Vagina (tissue), 2 donors: ENCODE measurements at regions not wholly inside any gene's neighbourhood (a gene's known extent, or its start where the extent isn't known, plus 50 kb on each side); places are given as distances from the start of the nearest gene placed in this dataset.

ENCODE experiments used
- DNase-seq, 2 donors: peaks; one replicate each; pipeline ENCODE4 v3.0.0-alpha.2; 2017; ENCODE audit errors: extremely low spot score in 2 of 2
- H3K27ac ChIP-seq: fragments of 200-600 bp; sonication (generic); one replicate; pipeline ENCODE4 v1.5.1; 2019
- H3K27me3 ChIP-seq: fragments of 200-600 bp; sonication (generic); one replicate; pipeline ENCODE4 v1.5.1; 2019
- H3K36me3 ChIP-seq, 2 donors: fragments of 200-600 bp; sonication (generic); one replicate each; pipeline ENCODE4 v1.5.1; 2017 to 2019
- H3K4me1 ChIP-seq: fragments of 200-600 bp; sonication (generic); one replicate; pipeline ENCODE4 v1.5.1; 2019
- H3K4me3 ChIP-seq, 2 donors: fragments of 200-600 bp; sonication (generic); 1 replicate in 1 of 2; 2 replicates in 1 of 2; pipeline ENCODE4 v1.5.1; 2016 to 2019
- H3K9me3 ChIP-seq: fragments of 200-600 bp; sonication (generic); one replicate; pipeline ENCODE4 v1.5.1; 2019
- POLR2A ChIP-seq, 2 donors: fragments of 450-650 bp; IDR thresholded peaks; one replicate each; pipeline ENCODE4 v1.6.1; 2017; ENCODE audit warnings: antibody characterized with exemption in 2 of 2, mild to moderate bottlenecking in 2 of 2, moderate library complexity in 2 of 2
- POLR2AphosphoS5 ChIP-seq, 2 donors: sonication (generic); formaldehyde crosslinking; IDR thresholded peaks; one replicate each; pipeline ENCODE4 v1.9.0; 2017; ENCODE audit warnings: antibody characterized with exemption in 2 of 2, mild to moderate bottlenecking in 2 of 2, low read depth in 1 of 2; ENCODE audit not compliant: insufficient read depth in 1 of 2
- intact Hi-C: fragments of 100-400 bp; cut with DNase I; formaldehyde crosslinking; loops from one replicate; pipeline ENCODE4 v1.15.1; 2023
- TF ChIP-seq, protein P1 (sequence below), 3 experiments: fragments of 450-650 bp in 2 of 3; fragments of 200-600 bp in 1 of 3; sonication (generic) in 1 of 3; IDR thresholded peaks; one replicate each; pipeline ENCODE4 v1.5.1; 2017 to 2019; ENCODE audit warnings: antibody characterized with exemption in 3 of 3, mild to moderate bottlenecking in 2 of 3, moderate library complexity in 2 of 3

GRCh38 chr3:164673738-164674137 lies 404.6 kb downstream of the SI start:
- DNase-seq, result no peak
- TF ChIP-seq, protein P1, sequence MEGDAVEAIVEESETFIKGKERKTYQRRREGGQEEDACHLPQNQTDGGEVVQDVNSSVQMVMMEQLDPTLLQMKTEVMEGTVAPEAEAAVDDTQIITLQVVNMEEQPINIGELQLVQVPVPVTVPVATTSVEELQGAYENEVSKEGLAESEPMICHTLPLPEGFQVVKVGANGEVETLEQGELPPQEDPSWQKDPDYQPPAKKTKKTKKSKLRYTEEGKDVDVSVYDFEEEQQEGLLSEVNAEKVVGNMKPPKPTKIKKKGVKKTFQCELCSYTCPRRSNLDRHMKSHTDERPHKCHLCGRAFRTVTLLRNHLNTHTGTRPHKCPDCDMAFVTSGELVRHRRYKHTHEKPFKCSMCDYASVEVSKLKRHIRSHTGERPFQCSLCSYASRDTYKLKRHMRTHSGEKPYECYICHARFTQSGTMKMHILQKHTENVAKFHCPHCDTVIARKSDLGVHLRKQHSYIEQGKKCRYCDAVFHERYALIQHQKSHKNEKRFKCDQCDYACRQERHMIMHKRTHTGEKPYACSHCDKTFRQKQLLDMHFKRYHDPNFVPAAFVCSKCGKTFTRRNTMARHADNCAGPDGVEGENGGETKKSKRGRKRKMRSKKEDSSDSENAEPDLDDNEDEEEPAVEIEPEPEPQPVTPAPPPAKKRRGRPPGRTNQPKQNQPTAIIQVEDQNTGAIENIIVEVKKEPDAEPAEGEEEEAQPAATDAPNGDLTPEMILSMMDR (IDR thresholded peaks at IDR 0.05), result no peak
- TF ChIP-seq POLR2A (IDR thresholded peaks at IDR 0.05) (no peak), POLR2AphosphoS5 (IDR thresholded peaks at IDR 0.05; ENCODE audit: insufficient read depth in 1 of 2, low read depth in 1 of 2) (no peak)
- Histone ChIP-seq H3K36me3 (no peaks in the 10 kb centered on the region), H3K4me3 (no peak overlapping the region), H3K4me1 (no peaks in the 10 kb centered on the region), H3K27ac (no peak overlapping the region), H3K27me3 (no peaks in the 10 kb centered on the region), H3K9me3 (no peaks in the 10 kb centered on the region)
- intact Hi-C loops, result no loop called here

GRCh38 chr3:164658125-164658524 lies 420.2 kb downstream of the SI start:
- DNase-seq, result no peak
- no peak overlapping the region for H3K27ac ChIP-seq
- H3K27me3 ChIP-seq, result no peaks in the 10 kb centered on the region
- H3K36me3 ChIP-seq, result no peaks in the 10 kb centered on the region
- H3K4me3 ChIP-seq, result no peak overlapping the region
- no peaks in the 10 kb centered on the region for H3K4me1 ChIP-seq
- TF ChIP-seq, protein P1 (IDR thresholded peaks at IDR 0.05), result no peak
- TF ChIP-seq POLR2A (IDR thresholded peaks at IDR 0.05) (no peak), POLR2AphosphoS5 (IDR thresholded peaks at IDR 0.05; ENCODE audit: insufficient read depth in 1 of 2, low read depth in 1 of 2) (no peak)
- no peaks in the 10 kb centered on the region for H3K9me3 ChIP-seq
- intact Hi-C loops, result no loop called here

DNA sequence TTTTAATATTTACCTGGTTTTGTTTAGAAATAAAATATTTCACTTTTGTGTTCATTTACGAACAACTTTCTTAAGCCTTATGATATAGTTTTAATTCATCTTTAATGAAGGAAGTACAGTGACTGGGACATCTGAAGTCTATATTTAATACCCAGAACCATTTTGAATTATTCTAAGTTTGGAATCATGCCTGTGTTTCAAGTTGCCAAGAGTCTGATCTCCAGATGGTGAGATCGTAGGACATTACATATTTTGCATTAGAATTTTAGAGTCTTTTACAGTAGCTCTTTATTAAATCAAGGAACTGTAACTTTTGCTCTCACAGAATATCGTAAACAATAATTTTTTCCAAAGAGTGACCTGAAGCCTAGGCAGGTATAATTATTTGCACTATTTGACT lies 420.7 kb downstream of the SI start:
- Histone ChIP-seq H3K4me1 (no peaks in the 10 kb centered on the region), H3K36me3 (no peaks in the 10 kb centered on the region), H3K9me3 (no peaks in the 10 kb centered on the region), H3K4me3 (no peak overlapping the region), H3K27me3 (no peaks in the 10 kb centered on the region), H3K27ac (no peak overlapping the region)
- no peak for TF ChIP-seq POLR2AphosphoS5 (IDR thresholded peaks at IDR 0.05; ENCODE audit: insufficient read depth in 1 of 2, low read depth in 1 of 2)
- TF ChIP-seq, protein P1 (IDR thresholded peaks at IDR 0.05), result no peak
- TF ChIP-seq POLR2A (IDR thresholded peaks at IDR 0.05), result no peak
- no peak for DNase-seq
- intact Hi-C loops, result no loop called here

- TF ChIP-seq POLR2A (IDR thresholded peaks at IDR 0.05) (no peak), POLR2AphosphoS5 (IDR thresholded peaks at IDR 0.05; ENCODE audit: insufficient read depth in 1 of 2, low read depth in 1 of 2) (no peak)
- TF ChIP-seq, protein P1 (IDR thresholded peaks at IDR 0.05), result no peak
- Histone ChIP-seq H3K27ac (no peak overlapping the region), H3K4me3 (no peak overlapping the region), H3K36me3 (no peaks in the 10 kb centered on the region), H3K9me3 (no peaks in the 10 kb centered on the region), H3K27me3 (no peaks in the 10 kb centered on the region), H3K4me1 (no peaks in the 10 kb centered on the region)
- intact Hi-C loops, result no loop called here
- no peak for DNase-seq
Measured at GRCh38 chr3:164655462-164655861, 422.8 kb downstream of the SI start.

DNA sequence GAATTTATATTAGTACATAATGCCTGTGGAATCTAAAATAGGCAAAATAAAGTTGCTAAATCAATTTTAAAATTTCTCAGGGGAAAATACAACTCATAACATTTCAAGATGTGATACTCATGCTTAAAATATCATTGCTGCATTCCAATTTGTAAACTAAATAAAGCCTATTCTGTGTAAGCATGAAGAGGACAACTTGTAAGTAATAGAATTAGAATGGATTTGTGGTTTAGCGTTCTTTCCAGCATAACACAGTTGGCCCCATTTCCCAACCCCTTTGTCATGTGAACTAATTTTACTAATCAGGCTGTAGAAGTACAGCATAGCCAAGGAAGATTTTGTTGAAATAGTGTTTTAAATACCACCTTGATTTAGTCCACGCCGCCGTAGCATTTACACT lies 437.2 kb downstream of the SI start:
- no peak for DNase-seq
- Histone ChIP-seq H3K9me3 (no peaks in the 10 kb centered on the region), H3K27ac (no peak overlapping the region), H3K36me3 (no peaks in the 10 kb centered on the region), H3K27me3 (no peaks in the 10 kb centered on the region), H3K4me1 (no peaks in the 10 kb centered on the region), H3K4me3 (no peak overlapping the region)
- intact Hi-C loops, result no loop called here
- no peak for TF ChIP-seq POLR2AphosphoS5 (IDR thresholded peaks at IDR 0.05; ENCODE audit: insufficient read depth in 1 of 2, low read depth in 1 of 2)
- TF ChIP-seq, protein P1 (IDR thresholded peaks at IDR 0.05), result no peak
- TF ChIP-seq POLR2A (IDR thresholded peaks at IDR 0.05), result no peak
